Endothelial cell of umbilical vein (primary cell): ENCODE measurements at regions not wholly inside any gene's neighbourhood (a gene's known extent, or its start where the extent isn't known, plus 50 kb on each side); places are given as distances from the start of the nearest gene placed in this dataset.

ENCODE experiments used
- BruUV-seq: library from RNA; stranded (reverse); fragments of 400-500 nt; replicated peaks from 2 replicates; lab custom pipeline; 2021; lab: Mats Ljungman, UMichigan
- CTCF ChIA-PET: fragments of 300-600, 350-600 bp; sonication (Branson Sonifier 250); formaldehyde crosslinking; loops from one replicate; lab custom pipeline; 2021; ENCODE audit warnings: antibody characterized with exemption, inconsistent platforms; lab: Charles Lee
- POLR2A ChIA-PET: fragments of 300-600, 350-600 bp; sonication (Branson Sonifier 250); formaldehyde crosslinking; loops from one replicate; lab custom pipeline; 2021; ENCODE audit warnings: antibody characterized with exemption, inconsistent platforms; lab: Charles Lee
- DNase-seq: peaks from one replicate; pipeline ENCODE4 v3.0.0-alpha.2; 2011; ENCODE audit warnings: low read depth, low spot score
- FAIRE-seq: peaks from 2 replicates; lab custom pipeline; 2011; peaks lifted over from hg19 to GRCh38; lab: Jason Lieb, UNC
- H2AFZ ChIP-seq: 2 replicates; pipeline ENCODE4 v1.6.0; 2012; ENCODE audit warnings: low read depth, low read length, control low read depth, inconsistent platforms
- H3K27ac ChIP-seq: 2 replicates; pipeline ENCODE4 v1.5.1; 2011; ENCODE audit warnings: low read depth, mild to moderate bottlenecking, control low read depth, low read length, moderate library complexity; ENCODE audit not compliant: insufficient read depth
- H3K27me3 ChIP-seq, 2 experiments: 2 replicates each; pipeline versions ENCODE4 v1.6.0 to v1.6.1; 2011; ENCODE audit warnings: low read length in 2 of 2, mixed read lengths in 1 of 2; ENCODE audit not compliant: control insufficient read depth in 2 of 2, insufficient read depth in 2 of 2
- H3K36me3 ChIP-seq, 2 experiments: 2 replicates in 1 of 2; 3 replicates in 1 of 2; pipeline ENCODE4 v1.5.1; 2011; ENCODE audit warnings: low read length in 2 of 2, mild to moderate bottlenecking in 1 of 2, moderate library complexity in 1 of 2; ENCODE audit not compliant: control insufficient read depth in 2 of 2, insufficient read depth in 2 of 2; ENCODE audit errors: extremely low read depth in 1 of 2
- H3K4me1 ChIP-seq: 3 replicates; pipeline ENCODE4 v1.5.1; 2011; ENCODE audit warnings: mild to moderate bottlenecking, low read length; ENCODE audit not compliant: control insufficient read depth, insufficient read depth; ENCODE audit errors: extremely low read depth
- H3K4me2 ChIP-seq: 2 replicates; pipeline ENCODE4 v1.6.1; 2011; ENCODE audit warnings: low read length, control low read depth, mixed read lengths; ENCODE audit not compliant: insufficient read depth
- H3K4me3 ChIP-seq, 3 experiments: fragments of 200-600 bp in 1 of 3; sonication (generic), shearing (Covaris generic) in 1 of 3; replicated peaks in 1 of 3; 2 replicates each; pipeline ENCODE4 v1.5.1; 2011 to 2016; ENCODE audit warnings: control low read depth in 3 of 3, low read length in 3 of 3, mild to moderate bottlenecking in 2 of 3, inconsistent platforms in 1 of 3, low read depth in 1 of 3, moderate library complexity in 1 of 3; ENCODE audit not compliant: insufficient read depth in 1 of 3
- H3K79me2 ChIP-seq: 2 replicates; pipeline ENCODE4 v1.6.0; 2012; ENCODE audit warnings: low read length, inconsistent platforms; ENCODE audit not compliant: control insufficient read depth, insufficient read depth
- H3K9ac ChIP-seq: replicated peaks from 2 replicates; pipeline ENCODE3; 2011; ENCODE audit warnings: low read length, control low read depth; ENCODE audit not compliant: insufficient read depth; ENCODE audit errors: extremely low read depth
- H3K9me1 ChIP-seq: replicated peaks from 3 replicates; pipeline ENCODE4 v1.6.0; 2011; ENCODE audit warnings: mild to moderate bottlenecking, low read length; ENCODE audit not compliant: control insufficient read depth, insufficient read depth; ENCODE audit errors: extremely low read depth
- H3K9me3 ChIP-seq: replicated peaks from 2 replicates; pipeline ENCODE4 v1.5.1; 2012; ENCODE audit warnings: low read length, inconsistent platforms; ENCODE audit not compliant: control insufficient read depth, insufficient read depth
- H4K20me1 ChIP-seq: replicated peaks from 2 replicates; pipeline ENCODE3; 2011; ENCODE audit warnings: mild to moderate bottlenecking, low read length; ENCODE audit not compliant: control insufficient read depth, insufficient read depth; ENCODE audit errors: extremely low read depth
- EZH2 ChIP-seq: IDR thresholded peaks from 2 replicates; pipeline ENCODE4 v1.6.1; 2012; ENCODE audit warnings: borderline replicate concordance, low read depth, mild to moderate bottlenecking, moderate library complexity, low read length, inconsistent platforms; ENCODE audit not compliant: severe bottlenecking
- GATA2 ChIP-seq: IDR thresholded peaks from 2 replicates; pipeline ENCODE4 v1.7.0; 2011; ENCODE audit warnings: low read depth, mild to moderate bottlenecking, moderate library complexity, mixed read lengths, low read length; ENCODE audit not compliant: insufficient read length, insufficient read depth
- JUN ChIP-seq: IDR thresholded peaks from 2 replicates; pipeline ENCODE4 v1.6.1; 2011; ENCODE audit warnings: borderline replicate concordance, low read depth; ENCODE audit not compliant: insufficient read length, insufficient read depth
- MYC ChIP-seq: IDR thresholded peaks from one replicate; pipeline ENCODE4 v1.6.1; 2011; ENCODE audit warnings: mild to moderate bottlenecking, low read depth, low read length
- POLR2A ChIP-seq: IDR thresholded peaks from 2 replicates; pipeline ENCODE4 v1.6.1; 2012; ENCODE audit warnings: low read depth, mild to moderate bottlenecking, control low read depth, low read length
- POLR2AphosphoS5 ChIP-seq: IDR thresholded peaks from 2 replicates; pipeline ENCODE4 v1.6.1; 2012; ENCODE audit warnings: low read depth, mild to moderate bottlenecking, control low read depth, low read length, moderate library complexity; ENCODE audit not compliant: insufficient read depth
- dilution Hi-C: fragments of 300-500 bp; cut with MboI; formaldehyde crosslinking; loops from one replicate; pipeline ENCODE4 v1.15.0; 2019; ENCODE audit warnings: low sequenced_read_pairs; ENCODE audit not compliant: extremely low pct_ligation_motif_present
- intact Hi-C: fragments of 100-400 bp; cut with micrococcal nuclease; formaldehyde crosslinking; loops from one replicate; pipeline ENCODE4 v1.10.0; 2022
- TF ChIP-seq, protein P1 (sequence below): IDR thresholded peaks from 2 replicates; pipeline ENCODE4 v1.6.1; 2011; ENCODE audit not compliant: insufficient read depth, insufficient read length
- TF ChIP-seq, protein P2 (sequence below), 2 donors: IDR thresholded peaks; 1 replicate in 1 of 2; 2 replicates in 1 of 2; pipeline ENCODE4 v1.5.1; 2011; ENCODE audit warnings: low read length in 2 of 2, mild to moderate bottlenecking in 2 of 2, moderate library complexity in 2 of 2, control low read depth in 1 of 2, inconsistent platforms in 1 of 2, low read depth in 1 of 2; ENCODE audit not compliant: insufficient read depth in 1 of 2; ENCODE audit errors: extremely low read depth in 1 of 2

DNA sequence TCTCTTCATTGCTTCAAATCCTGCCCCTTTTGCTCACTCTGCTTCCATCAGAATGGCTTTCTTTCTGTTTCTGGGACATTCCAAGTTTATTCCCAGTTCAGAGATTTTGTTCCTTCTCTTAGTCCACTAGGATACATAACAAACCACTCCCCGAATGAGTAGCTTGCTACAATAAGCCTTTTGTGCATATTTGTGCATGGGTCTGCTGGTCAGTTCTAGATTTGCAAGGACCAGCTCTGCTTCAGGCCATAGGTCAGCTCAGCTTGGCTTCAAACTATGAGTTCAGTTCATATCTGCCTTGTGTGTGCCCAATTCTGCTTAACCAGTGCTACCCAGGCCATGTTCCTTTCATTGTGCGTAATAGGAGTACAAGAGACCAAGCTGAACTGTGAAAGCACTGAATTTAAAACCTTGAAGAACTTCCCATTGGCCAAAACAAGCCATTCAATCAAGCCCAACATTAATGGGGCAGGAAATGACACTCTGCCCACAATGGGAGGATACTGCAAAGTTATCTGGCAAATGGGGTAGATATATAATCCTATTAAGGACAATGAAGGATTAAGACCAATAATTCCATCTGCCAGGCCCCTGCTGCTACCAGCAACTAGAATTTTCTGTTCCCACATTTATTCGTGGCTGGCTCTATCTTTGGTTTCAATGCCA lies 328.8 kb downstream of the PRELID2 start:
- TF ChIP-seq, protein P1, sequence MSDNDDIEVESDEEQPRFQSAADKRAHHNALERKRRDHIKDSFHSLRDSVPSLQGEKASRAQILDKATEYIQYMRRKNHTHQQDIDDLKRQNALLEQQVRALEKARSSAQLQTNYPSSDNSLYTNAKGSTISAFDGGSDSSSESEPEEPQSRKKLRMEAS: no peak
- TF ChIP-seq EZH2: no peak
- TF ChIP-seq POLR2AphosphoS5: no peak
- no peak overlapping the region for H3K9ac ChIP-seq
- POLR2A ChIA-PET: no interaction called here
- H3K4me3 ChIP-seq: no peak overlapping the region
- no peaks in the 10 kb centered on the region for H3K79me2 ChIP-seq
- H3K9me3 ChIP-seq: no peaks in the 10 kb centered on the region
- intact Hi-C loops (no loop called here), dilution Hi-C loops (no loop called here)
- H2AFZ ChIP-seq: no peak overlapping the region
- no peak overlapping the region for H3K27ac ChIP-seq
- no peaks in the 10 kb centered on the region for H3K36me3 ChIP-seq
- no peaks in the 10 kb centered on the region for H3K9me1 ChIP-seq
- H4K20me1 ChIP-seq: no peaks in the 10 kb centered on the region
- H3K27me3 ChIP-seq: no peaks in the 10 kb centered on the region
- DNase-seq: no peak
- CTCF ChIA-PET: no interaction called here
- no peaks in the 10 kb centered on the region for H3K4me1 ChIP-seq
- FAIRE-seq: no peak
- BruUV-seq: no TSS peak
- H3K4me2 ChIP-seq: no peak overlapping the region

DNA sequence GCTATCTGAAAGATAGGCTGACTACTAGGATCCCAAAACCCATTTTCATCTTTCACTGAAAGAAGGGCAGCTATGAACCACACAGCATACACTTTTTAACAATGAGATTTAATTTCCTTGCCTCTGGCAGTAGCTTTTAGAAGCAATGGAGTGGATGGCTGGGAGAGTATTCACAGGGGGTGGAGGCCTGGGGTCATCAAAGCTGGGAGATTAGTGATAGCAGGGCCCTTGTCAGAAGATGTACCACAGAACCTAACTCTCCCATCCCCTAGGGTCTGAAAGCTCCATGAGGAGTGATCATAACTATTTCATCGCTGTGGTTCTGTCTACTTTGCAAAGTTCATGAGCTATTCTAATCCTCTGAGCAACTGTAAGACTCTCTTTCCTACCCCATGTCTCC lies 332.2 kb downstream of the PRELID2 start:
- Histone ChIP-seq H3K27ac (no peak overlapping the region), H3K4me1 (no peaks in the 10 kb centered on the region), H4K20me1 (no peaks in the 10 kb centered on the region), H3K4me3 (no peak overlapping the region), H3K9me3 (no peaks in the 10 kb centered on the region), H3K79me2 (no peaks in the 10 kb centered on the region), H3K4me2 (no peak overlapping the region), H3K9me1 (no peaks in the 10 kb centered on the region), H3K9ac (no peak overlapping the region), H3K27me3 (no peaks in the 10 kb centered on the region), H2AFZ (no peak overlapping the region), H3K36me3 (no peaks in the 10 kb centered on the region)
- DNase-seq (no peak), FAIRE-seq (no peak)
- intact Hi-C loops (no loop called here), dilution Hi-C loops (no loop called here)
- TF ChIP-seq POLR2A (no peak), MYC (no peak), POLR2AphosphoS5 (no peak), GATA2 (no peak), JUN (no peak), EZH2 (no peak)
- TF ChIP-seq, protein P2, sequence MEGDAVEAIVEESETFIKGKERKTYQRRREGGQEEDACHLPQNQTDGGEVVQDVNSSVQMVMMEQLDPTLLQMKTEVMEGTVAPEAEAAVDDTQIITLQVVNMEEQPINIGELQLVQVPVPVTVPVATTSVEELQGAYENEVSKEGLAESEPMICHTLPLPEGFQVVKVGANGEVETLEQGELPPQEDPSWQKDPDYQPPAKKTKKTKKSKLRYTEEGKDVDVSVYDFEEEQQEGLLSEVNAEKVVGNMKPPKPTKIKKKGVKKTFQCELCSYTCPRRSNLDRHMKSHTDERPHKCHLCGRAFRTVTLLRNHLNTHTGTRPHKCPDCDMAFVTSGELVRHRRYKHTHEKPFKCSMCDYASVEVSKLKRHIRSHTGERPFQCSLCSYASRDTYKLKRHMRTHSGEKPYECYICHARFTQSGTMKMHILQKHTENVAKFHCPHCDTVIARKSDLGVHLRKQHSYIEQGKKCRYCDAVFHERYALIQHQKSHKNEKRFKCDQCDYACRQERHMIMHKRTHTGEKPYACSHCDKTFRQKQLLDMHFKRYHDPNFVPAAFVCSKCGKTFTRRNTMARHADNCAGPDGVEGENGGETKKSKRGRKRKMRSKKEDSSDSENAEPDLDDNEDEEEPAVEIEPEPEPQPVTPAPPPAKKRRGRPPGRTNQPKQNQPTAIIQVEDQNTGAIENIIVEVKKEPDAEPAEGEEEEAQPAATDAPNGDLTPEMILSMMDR (IDR thresholded peaks at IDR 0.05; ENCODE audit: extremely low read depth in 1 of 2, insufficient read depth in 1 of 2, low read depth in 1 of 2, low read length in 2 of 2): no peak
- TF ChIP-seq, protein P1: no peak
- CTCF ChIA-PET: no interaction called here
- BruUV-seq: no TSS peak
- POLR2A ChIA-PET: no interaction called here
